ENCODE measurements at regions not wholly inside any gene's neighbourhood (a gene's known extent, or its start where the extent isn't known, plus 50 kb on each side); places are given as distances from the start of the nearest gene placed in this dataset.

GRCh38 chr7:138295049-138295637 lies 164.9 kb upstream of the TRIM24 start:
- Histone ChIP-seq H3K4me3 (ENCODE audit: low read depth, low read length) (no peak overlapping the region), H3K36me3 (ENCODE audit: control insufficient read depth, insufficient read depth, low read length) (no peaks in the 10 kb centered on the region), H3K27me3 (ENCODE audit: control insufficient read depth, insufficient read depth, low read length) (no peaks in the 10 kb centered on the region)
- no peak for TF ChIP-seq CTCF (IDR thresholded peaks at IDR 0.05; ENCODE audit: insufficient read depth, low read depth, low read length)
- no peak for DNase-seq (ENCODE audit: low read depth)
- ChIA-PET CTCF (no interaction called here), POLR2A (no interaction called here)

- ChIA-PET CTCF (no interaction called here), POLR2A (no interaction called here)
- no peaks in the 10 kb centered on the region for H3K36me3 ChIP-seq (ENCODE audit: control insufficient read depth, insufficient read depth, low read length)
- H3K4me3 ChIP-seq (ENCODE audit: low read depth, low read length), result no peak overlapping the region
- H3K27me3 ChIP-seq (ENCODE audit: control insufficient read depth, insufficient read depth, low read length), result no peaks in the 10 kb centered on the region
- no peak for TF ChIP-seq CTCF (IDR thresholded peaks at IDR 0.05; ENCODE audit: insufficient read depth, low read depth, low read length)
- no peak for DNase-seq (ENCODE audit: low read depth)
These were observed 162.5 kb upstream of the TRIM24 start for GRCh38 chr7:138297526-138297925.

- Histone ChIP-seq H3K36me3 (ENCODE audit: control insufficient read depth, insufficient read depth, low read length) (no peaks in the 10 kb centered on the region), H3K4me3 (ENCODE audit: low read depth, low read length) (no peak overlapping the region), H3K27me3 (ENCODE audit: control insufficient read depth, insufficient read depth, low read length) (no peaks in the 10 kb centered on the region)
- TF ChIP-seq CTCF (IDR thresholded peaks at IDR 0.05; ENCODE audit: insufficient read depth, low read depth, low read length), result no peak
- POLR2A ChIA-PET, result no interaction called here
- CTCF ChIA-PET, result no interaction called here
- DNase-seq (ENCODE audit: low read depth), result no peak
These were observed 161.0 kb upstream of the TRIM24 start for GRCh38 chr7:138299066-138299465.

GRCh38 chr7:138303230-138304070 lies 156.6 kb upstream of the TRIM24 start:
- ChIA-PET CTCF (no interaction called here), POLR2A (no interaction called here)
- no peak for DNase-seq (ENCODE audit: low read depth)
- TF ChIP-seq CTCF (IDR thresholded peaks at IDR 0.05; ENCODE audit: insufficient read depth, low read depth, low read length), result no peak
- Histone ChIP-seq H3K36me3 (ENCODE audit: control insufficient read depth, insufficient read depth, low read length) (no peaks in the 10 kb centered on the region), H3K4me3 (ENCODE audit: low read depth, low read length) (no peak overlapping the region), H3K27me3 (ENCODE audit: control insufficient read depth, insufficient read depth, low read length) (no peaks in the 10 kb centered on the region)

GRCh38 chr7:138304071-138304320 lies 156.1 kb upstream of the TRIM24 start:
- Histone ChIP-seq H3K36me3 (ENCODE audit: control insufficient read depth, insufficient read depth, low read length) (no peaks in the 10 kb centered on the region), H3K4me3 (ENCODE audit: low read depth, low read length) (no peak overlapping the region), H3K27me3 (ENCODE audit: control insufficient read depth, insufficient read depth, low read length) (no peaks in the 10 kb centered on the region)
- CTCF ChIA-PET, result no interaction called here
- POLR2A ChIA-PET, result no interaction called here
- no peak for TF ChIP-seq CTCF (IDR thresholded peaks at IDR 0.05; ENCODE audit: insufficient read depth, low read depth, low read length)
- no peak for DNase-seq (ENCODE audit: low read depth)

All from BJ (cell line).